GM23338 (cell line): ENCODE measurements at regions not wholly inside any gene's neighbourhood (a gene's known extent, or its start where the extent isn't known, plus 50 kb on each side); places are given as distances from the start of the nearest gene placed in this dataset.

Experiments used
- ATAC-seq: fragments of 200-7000 bp; cut with Tn5 transposase; 3 replicates; pipeline ENCODE4 v1.9.1; 2020
- DNase-seq: peaks from one replicate; pipeline ENCODE4 v3.0.0-alpha.2; 2015; ENCODE audit warnings: low spot score
- H2AFZ ChIP-seq: fragments of 200-600 bp; sonication (generic); 2 replicates; pipeline ENCODE4 v1.8.0; 2016; ENCODE audit warnings: antibody characterized with exemption, mild to moderate bottlenecking, moderate library complexity
- H3F3A ChIP-seq: fragments of 200-600 bp; sonication (generic); replicated peaks from 2 replicates; pipeline ENCODE4 v1.8.0; 2017; ENCODE audit warnings: antibody characterized with exemption, mixed run types, low read depth
- H3K27ac ChIP-seq: fragments of 200-600 bp; sonication (generic); 2 replicates; pipeline ENCODE4 v1.6.1; 2016; ENCODE audit warnings: low read depth
- H3K27me3 ChIP-seq: fragments of 200-600 bp; sonication (generic); 2 replicates; pipeline ENCODE4 v1.8.0; 2016; ENCODE audit warnings: mild to moderate bottlenecking, mixed run types, moderate library complexity; ENCODE audit not compliant: insufficient read depth
- H3K36me3 ChIP-seq: fragments of 200-600 bp; sonication (generic); 2 replicates; pipeline ENCODE4 v1.8.0; 2016; ENCODE audit warnings: mild to moderate bottlenecking; ENCODE audit not compliant: insufficient read depth
- H3K4me1 ChIP-seq: fragments of 200-600 bp; sonication (generic); 2 replicates; pipeline ENCODE4 v1.8.0; 2016; ENCODE audit warnings: mild to moderate bottlenecking, moderate library complexity; ENCODE audit not compliant: insufficient read depth
- H3K4me2 ChIP-seq: fragments of 200-600 bp; sonication (generic); 2 replicates; pipeline ENCODE4 v1.7.1; 2017; ENCODE audit warnings: mixed run types
- H3K4me3 ChIP-seq: fragments of 200-600 bp; sonication (generic); 2 replicates; pipeline ENCODE4 v1.6.1; 2016; ENCODE audit warnings: mixed run types
- H3K79me2 ChIP-seq: fragments of 200-600 bp; sonication (generic); replicated peaks from 2 replicates; pipeline ENCODE4 v1.8.0; 2017; ENCODE audit warnings: mild to moderate bottlenecking; ENCODE audit not compliant: insufficient read depth
- H3K9me2 ChIP-seq: fragments of 200-600 bp; sonication (generic); 2 replicates; pipeline ENCODE4 v1.8.0; 2017; ENCODE audit not compliant: insufficient read depth
- H4K20me1 ChIP-seq: fragments of 200-600 bp; sonication (generic); replicated peaks from 2 replicates; pipeline ENCODE4 v1.8.0; 2017; ENCODE audit warnings: mild to moderate bottlenecking; ENCODE audit not compliant: insufficient read depth
- H3K27ac Mint-ChIP-seq: 2 replicates; pipeline ENCODE4 v1.8.0; 2020; ENCODE audit warnings: inconsistent platforms, mild to moderate bottlenecking, moderate library complexity, mixed read lengths
- H3K27me3 Mint-ChIP-seq: 3 replicates; pipeline ENCODE4 v1.8.0; 2022; ENCODE audit warnings: low read depth, mild to moderate bottlenecking, moderate library complexity, mixed read lengths, inconsistent platforms; ENCODE audit not compliant: insufficient read depth, poor library complexity
- H3K36me3 Mint-ChIP-seq: 3 replicates; pipeline ENCODE4 v1.8.0; 2021; ENCODE audit warnings: low read depth, mild to moderate bottlenecking, inconsistent platforms, moderate library complexity, mixed read lengths
- H3K4me1 Mint-ChIP-seq: 3 replicates; pipeline ENCODE4 v1.8.0; 2020; ENCODE audit warnings: mild to moderate bottlenecking, inconsistent platforms, mixed read lengths
- H3K4me3 Mint-ChIP-seq: 3 replicates; pipeline ENCODE4 v1.8.0; 2021; ENCODE audit warnings: moderate library complexity, mild to moderate bottlenecking, inconsistent platforms, mixed read lengths
- H3K9me3 Mint-ChIP-seq: 3 replicates; pipeline ENCODE4 v1.8.0; 2020; ENCODE audit warnings: moderate library complexity, mild to moderate bottlenecking, inconsistent platforms, mixed read lengths
- CREB1 ChIP-seq: fragments of 250-450 bp; sonication (Bioruptor Pico); IDR thresholded peaks from 2 replicates; pipeline ENCODE4 v1.5.0; 2020; ENCODE audit warnings: low read depth, mild to moderate bottlenecking, moderate library complexity
- EZH2 ChIP-seq: fragments of 200-600 bp; sonication (generic); IDR thresholded peaks from one replicate; pipeline ENCODE4 v1.8.0; 2017; ENCODE audit warnings: antibody characterized with exemption, mild to moderate bottlenecking, low read depth; ENCODE audit not compliant: unreplicated experiment
- EZH2phosphoT487 ChIP-seq: fragments of 200-600 bp; sonication (generic); IDR thresholded peaks from one replicate; pipeline ENCODE4 v1.8.1; 2018; ENCODE audit warnings: antibody characterized with exemption; ENCODE audit not compliant: unreplicated experiment
- JUNB ChIP-seq: IDR thresholded peaks from one replicate; pipeline ENCODE4 v1.6.1; 2016; ENCODE audit warnings: antibody characterized with exemption; ENCODE audit not compliant: unreplicated experiment
- NANOG ChIP-seq: IDR thresholded peaks from 2 replicates; pipeline ENCODE4 v1.6.1; 2016; ENCODE audit warnings: antibody characterized with exemption, borderline replicate concordance
- POLR2AphosphoS5 ChIP-seq: IDR thresholded peaks from 2 replicates; pipeline ENCODE4 v1.6.1; 2016; ENCODE audit warnings: antibody characterized with exemption, low read depth
- REST ChIP-seq: IDR thresholded peaks from one replicate; pipeline ENCODE4 v1.6.1; 2018; ENCODE audit warnings: antibody characterized with exemption; ENCODE audit not compliant: unreplicated experiment
- STAT1 ChIP-seq: IDR thresholded peaks from one replicate; pipeline ENCODE4 v1.6.1; 2016; ENCODE audit warnings: antibody characterized with exemption; ENCODE audit not compliant: unreplicated experiment
- ZNF114 ChIP-seq: fragments of 250-450 bp; sonication (Bioruptor Pico); IDR thresholded peaks from 2 replicates; pipeline ENCODE4 v1.5.0; 2020; ENCODE audit warnings: mild to moderate bottlenecking, moderate library complexity
- ZNF331 ChIP-seq: fragments of 250-450 bp; sonication (Bioruptor Pico); IDR thresholded peaks from 2 replicates; pipeline ENCODE4 v1.5.0; 2020; ENCODE audit warnings: low read depth, mild to moderate bottlenecking, moderate library complexity
- TF ChIP-seq, protein P1 (sequence below), 2 experiments: fragments of 200-600 bp in 1 of 2; sonication (generic) in 1 of 2; conservative IDR thresholded peaks; 2 replicates each; pipeline versions ENCODE4 v1.5.1 to v1.6.1; 2016 to 2017; ENCODE audit warnings: antibody characterized with exemption in 2 of 2, low read depth in 2 of 2, mild to moderate bottlenecking in 2 of 2, moderate library complexity in 1 of 2
- TF ChIP-seq, protein P2 (sequence below): IDR thresholded peaks from 2 replicates; pipeline ENCODE4 v1.6.1; 2016; ENCODE audit warnings: antibody characterized with exemption

- H3K79me2 ChIP-seq = no peaks in the 10 kb centered on the region
- TF ChIP-seq POLR2AphosphoS5 (no peak), EZH2phosphoT487 (no peak), REST (no peak), ZNF331 (CRISPR knock-in tag) (no peak), ZNF114 (CRISPR knock-in tag) (no peak), CREB1 (CRISPR knock-in tag) (no peak), EZH2 (no peak), NANOG (no peak), JUNB (no peak), STAT1 (no peak)
- TF ChIP-seq, protein P1, sequence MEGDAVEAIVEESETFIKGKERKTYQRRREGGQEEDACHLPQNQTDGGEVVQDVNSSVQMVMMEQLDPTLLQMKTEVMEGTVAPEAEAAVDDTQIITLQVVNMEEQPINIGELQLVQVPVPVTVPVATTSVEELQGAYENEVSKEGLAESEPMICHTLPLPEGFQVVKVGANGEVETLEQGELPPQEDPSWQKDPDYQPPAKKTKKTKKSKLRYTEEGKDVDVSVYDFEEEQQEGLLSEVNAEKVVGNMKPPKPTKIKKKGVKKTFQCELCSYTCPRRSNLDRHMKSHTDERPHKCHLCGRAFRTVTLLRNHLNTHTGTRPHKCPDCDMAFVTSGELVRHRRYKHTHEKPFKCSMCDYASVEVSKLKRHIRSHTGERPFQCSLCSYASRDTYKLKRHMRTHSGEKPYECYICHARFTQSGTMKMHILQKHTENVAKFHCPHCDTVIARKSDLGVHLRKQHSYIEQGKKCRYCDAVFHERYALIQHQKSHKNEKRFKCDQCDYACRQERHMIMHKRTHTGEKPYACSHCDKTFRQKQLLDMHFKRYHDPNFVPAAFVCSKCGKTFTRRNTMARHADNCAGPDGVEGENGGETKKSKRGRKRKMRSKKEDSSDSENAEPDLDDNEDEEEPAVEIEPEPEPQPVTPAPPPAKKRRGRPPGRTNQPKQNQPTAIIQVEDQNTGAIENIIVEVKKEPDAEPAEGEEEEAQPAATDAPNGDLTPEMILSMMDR (conservative IDR thresholded peaks at IDR 0.05; ENCODE audit: low read depth in 2 of 2) = no peak
- TF ChIP-seq, protein P2, sequence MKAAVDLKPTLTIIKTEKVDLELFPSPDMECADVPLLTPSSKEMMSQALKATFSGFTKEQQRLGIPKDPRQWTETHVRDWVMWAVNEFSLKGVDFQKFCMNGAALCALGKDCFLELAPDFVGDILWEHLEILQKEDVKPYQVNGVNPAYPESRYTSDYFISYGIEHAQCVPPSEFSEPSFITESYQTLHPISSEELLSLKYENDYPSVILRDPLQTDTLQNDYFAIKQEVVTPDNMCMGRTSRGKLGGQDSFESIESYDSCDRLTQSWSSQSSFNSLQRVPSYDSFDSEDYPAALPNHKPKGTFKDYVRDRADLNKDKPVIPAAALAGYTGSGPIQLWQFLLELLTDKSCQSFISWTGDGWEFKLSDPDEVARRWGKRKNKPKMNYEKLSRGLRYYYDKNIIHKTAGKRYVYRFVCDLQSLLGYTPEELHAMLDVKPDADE = no peak
- no peak overlapping the region for H3K27ac ChIP-seq
- peaks cover 4% of the 10 kb centered on the region; the same call in 1 of the 2 replicates for H3K9me2 ChIP-seq
- no peaks in the 10 kb centered on the region for H3K4me1 ChIP-seq
- no peaks in the 10 kb centered on the region for H3K4me1 Mint-ChIP-seq
- ATAC-seq (no peak), DNase-seq (no peak)
- no peak overlapping the region for H3K4me2 ChIP-seq
- no peak overlapping the region for H3K4me3 Mint-ChIP-seq
- no peaks in the 10 kb centered on the region for H3K27me3 Mint-ChIP-seq
- no peaks in the 10 kb centered on the region for H3K27me3 ChIP-seq
- peaks cover 6% of the 10 kb centered on the region; the same call in 1 of the 3 replicates for H3K9me3 Mint-ChIP-seq
- no peaks in the 10 kb centered on the region for H3F3A ChIP-seq
- no peaks in the 10 kb centered on the region for H3K36me3 Mint-ChIP-seq
- H3K4me3 ChIP-seq = no peak overlapping the region
- no peaks in the 10 kb centered on the region for H3K36me3 ChIP-seq
- no peak overlapping the region for H3K27ac Mint-ChIP-seq
- H4K20me1 ChIP-seq = no peaks in the 10 kb centered on the region
- H2AFZ ChIP-seq = no peak overlapping the region
Observed at GRCh38 chr4:19857991-19858390, 393.7 kb upstream of the SLIT2 start.
